ENCODE measurements at regions not wholly inside any gene's neighbourhood (a gene's known extent, or its start where the extent isn't known, plus 50 kb on each side); places are given as distances from the start of the nearest gene placed in this dataset.

- intact Hi-C loops (cut with DNase I; ENCODE audit: low total_unique reads) (no loop called here), in situ Hi-C loops (cut with MboI; ENCODE audit: low pct_ligation_motif_present in 1 of 4, low pct_unique_long_range_greater_than_20kb in 1 of 4, low sequenced_read_pairs in 3 of 4) (no loop called here)
- H3K9me3 ChIP-seq = no peaks in the 10 kb centered on the region
- TF ChIP-seq POLR2AphosphoS5 (IDR thresholded peaks at IDR 0.05) (no peak), EP300 (IDR thresholded peaks at IDR 0.05; ENCODE audit: low read depth) (no peak), POLR2A (IDR thresholded peaks at IDR 0.05) (no peak), CTCF (IDR thresholded peaks at IDR 0.05) (no peak)
- no peaks in the 10 kb centered on the region for H3K4me1 ChIP-seq
- no peak for DNase-seq
- H3K27ac ChIP-seq = no peak overlapping the region
- no peaks in the 10 kb centered on the region for H3K36me3 ChIP-seq
- no peaks in the 10 kb centered on the region for H3K27me3 ChIP-seq
- 0 to 75% methylated on average over 1 of the region's 1 CpG for WGBS, 2 donors (ENCODE audit: low coverage in 1 of 2)
- no peak overlapping the region for H3K4me3 ChIP-seq
Measured at GRCh38 chr11:96781082-96781481, 391.3 kb downstream of the JRKL start.

- no peak for DNase-seq
- intact Hi-C loops (cut with DNase I; ENCODE audit: low total_unique reads) (no loop called here), in situ Hi-C loops (cut with MboI; ENCODE audit: low pct_ligation_motif_present in 1 of 4, low pct_unique_long_range_greater_than_20kb in 1 of 4, low sequenced_read_pairs in 3 of 4) (no loop called here)
- 17 to 73% methylated on average over 1 to 2 of the region's 2 CpGs for whole genome bisulfite sequencing, 2 donors (ENCODE audit: low coverage in 1 of 2)
- no peaks in the 10 kb centered on the region for H3K4me1 ChIP-seq
- H3K9me3 ChIP-seq = no peaks in the 10 kb centered on the region
- H3K27me3 ChIP-seq = no peaks in the 10 kb centered on the region
- no peak overlapping the region for H3K4me3 ChIP-seq
- no peaks in the 10 kb centered on the region for H3K36me3 ChIP-seq
- H3K27ac ChIP-seq = no peak overlapping the region
- TF ChIP-seq CTCF (IDR thresholded peaks at IDR 0.05) = no peak
- TF ChIP-seq POLR2AphosphoS5 (IDR thresholded peaks at IDR 0.05) = no peak
- no peak for TF ChIP-seq POLR2A (IDR thresholded peaks at IDR 0.05)
- no peak for TF ChIP-seq EP300 (IDR thresholded peaks at IDR 0.05; ENCODE audit: low read depth)
Measured at GRCh38 chr11:96782632-96783031, 392.8 kb downstream of the JRKL start.

GRCh38 chr11:96783311-96783710 is 393.5 kb downstream of the JRKL start:
- DNase-seq = no peak
- intact Hi-C loops (cut with DNase I; ENCODE audit: low total_unique reads) (no loop called here), in situ Hi-C loops (cut with MboI; ENCODE audit: low pct_ligation_motif_present in 1 of 4, low pct_unique_long_range_greater_than_20kb in 1 of 4, low sequenced_read_pairs in 3 of 4) (no loop called here)
- Histone ChIP-seq H3K27ac (no peak overlapping the region), H3K36me3 (no peaks in the 10 kb centered on the region), H3K9me3 (no peaks in the 10 kb centered on the region), H3K4me1 (no peaks in the 10 kb centered on the region), H3K4me3 (no peak overlapping the region), H3K27me3 (no peaks in the 10 kb centered on the region)
- WGBS, 2 donors (ENCODE audit: low coverage in 1 of 2) = 53 to 76% methylated on average over 2 to 3 of the region's 3 CpGs
- TF ChIP-seq CTCF (IDR thresholded peaks at IDR 0.05) (no peak), EP300 (IDR thresholded peaks at IDR 0.05; ENCODE audit: low read depth) (no peak), POLR2A (IDR thresholded peaks at IDR 0.05) (no peak), POLR2AphosphoS5 (IDR thresholded peaks at IDR 0.05) (no peak)

- in situ Hi-C loops (cut with MboI; ENCODE audit: low pct_ligation_motif_present in 1 of 4, low pct_unique_long_range_greater_than_20kb in 1 of 4, low sequenced_read_pairs in 3 of 4) (no loop called here), intact Hi-C loops (cut with DNase I; ENCODE audit: low total_unique reads) (no loop called here)
- 70 to 73% methylated on average over 4 of the region's 4 CpGs for WGBS, 2 donors (ENCODE audit: low coverage in 1 of 2)
- H3K4me3 ChIP-seq = no peak overlapping the region
- H3K36me3 ChIP-seq = no peaks in the 10 kb centered on the region
- H3K9me3 ChIP-seq = no peaks in the 10 kb centered on the region
- H3K27me3 ChIP-seq = no peaks in the 10 kb centered on the region
- no peaks in the 10 kb centered on the region for H3K4me1 ChIP-seq
- DNase-seq = no peak
- TF ChIP-seq CTCF (IDR thresholded peaks at IDR 0.05) = no peak
- TF ChIP-seq EP300 (IDR thresholded peaks at IDR 0.05; ENCODE audit: low read depth) = no peak
- no peak for TF ChIP-seq POLR2AphosphoS5 (IDR thresholded peaks at IDR 0.05)
- TF ChIP-seq POLR2A (IDR thresholded peaks at IDR 0.05) = no peak
- H3K27ac ChIP-seq = no peak overlapping the region
Measured at GRCh38 chr11:96785073-96785472, 395.3 kb downstream of the JRKL start.
